Skeletal muscle satellite cell (primary cell): ENCODE measurements at regions not wholly inside any gene's neighbourhood (a gene's known extent, or its start where the extent isn't known, plus 50 kb on each side); places are given as distances from the start of the nearest gene placed in this dataset.

Source experiments
- H3K27me3 ChIP-seq: 2 replicates; pipeline ENCODE4 v1.7.0; 2013; ENCODE audit warnings: low read length; ENCODE audit not compliant: control insufficient read depth, insufficient read depth
- H3K36me3 ChIP-seq: 2 replicates; pipeline ENCODE4 v1.7.0; 2013; ENCODE audit warnings: mild to moderate bottlenecking, control low read depth, low read length; ENCODE audit not compliant: insufficient read depth
- H3K4me1 ChIP-seq: 2 replicates; pipeline ENCODE4 v1.7.0; 2013; ENCODE audit warnings: low read length; ENCODE audit not compliant: control insufficient read depth, insufficient read depth
- H3K4me2 ChIP-seq: 2 replicates; pipeline ENCODE4 v1.7.0; 2013; ENCODE audit warnings: mild to moderate bottlenecking, low read length
- H3K4me3 ChIP-seq: 2 replicates; pipeline ENCODE4 v1.7.0; 2013; ENCODE audit warnings: low read length
- H3K9ac ChIP-seq: 2 replicates; pipeline ENCODE4 v1.7.0; 2013; ENCODE audit warnings: mild to moderate bottlenecking, low read depth, low read length, moderate library complexity
- H3K9me3 ChIP-seq: replicated peaks from 2 replicates; pipeline ENCODE4 v1.7.0; 2013; ENCODE audit warnings: mild to moderate bottlenecking, control low read depth, low read length

DNA sequence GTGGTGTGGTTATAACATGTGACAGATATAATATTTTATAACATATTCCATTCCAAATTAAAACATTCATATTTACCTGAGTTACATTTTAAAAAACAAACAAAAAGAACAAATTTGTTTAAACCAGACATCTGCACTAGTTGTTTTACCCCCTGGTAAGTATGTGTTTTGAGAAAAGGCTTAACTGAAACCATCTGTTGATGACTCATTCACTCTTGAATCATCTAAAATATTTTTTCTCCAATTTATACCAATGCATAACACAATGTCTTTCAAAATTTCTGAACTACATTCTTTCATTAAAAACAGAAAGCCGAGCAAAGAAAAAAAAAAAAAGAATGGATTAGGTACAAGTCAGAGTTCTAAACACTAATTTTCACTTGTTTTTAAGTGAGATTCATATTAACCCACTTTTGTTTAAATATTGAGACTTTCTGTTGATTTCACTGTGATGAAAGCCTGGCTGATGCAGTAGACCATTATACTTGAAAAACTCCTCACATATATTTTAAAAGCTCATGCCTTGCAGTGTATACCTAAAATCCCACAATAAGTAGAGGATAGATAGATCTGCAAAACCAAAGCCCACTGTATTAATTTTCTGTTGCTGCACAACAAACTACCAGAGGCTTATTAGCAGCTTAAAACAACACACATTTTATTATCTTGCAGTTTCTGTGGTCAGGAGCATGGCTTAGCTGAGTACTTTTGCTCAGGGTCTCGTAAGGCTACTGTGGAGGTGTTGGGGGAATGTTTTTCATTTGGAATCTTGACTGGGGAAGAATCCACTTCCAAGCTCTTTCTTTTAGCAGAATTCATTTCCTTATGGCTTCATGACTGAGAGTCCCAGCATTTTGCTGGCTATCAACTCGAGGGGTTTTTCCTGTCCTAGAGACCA is 221.5 kb downstream of the PCDH18 start:
- peak overlapping the region; percentile 50 for H3K4me3 ChIP-seq

DNA sequence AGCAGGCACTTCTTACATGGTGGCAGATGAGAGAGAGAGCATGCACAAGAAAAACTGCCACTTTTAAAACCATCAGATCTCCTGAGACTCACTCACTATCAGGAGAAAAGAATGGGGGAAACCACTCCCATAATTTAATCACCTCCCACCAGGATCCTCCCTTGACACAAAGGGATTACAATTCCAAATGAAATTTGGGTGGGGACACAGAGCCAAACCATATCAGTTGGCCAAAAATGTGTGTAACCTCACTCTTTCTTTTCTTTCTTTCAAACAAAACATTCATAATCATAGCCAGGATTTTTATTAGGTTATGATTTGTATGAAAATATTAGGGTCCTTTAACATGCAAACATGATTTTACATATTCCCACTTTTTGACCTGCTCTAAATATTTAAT is 222.1 kb downstream of the PCDH18 start:
- Histone ChIP-seq H3K4me1 (peaks cover 55% of the 10 kb centered on the region), H3K9me3 (no peaks in the 10 kb centered on the region), H3K27me3 (no peaks in the 10 kb centered on the region), H3K4me3 (no peak overlapping the region), H3K4me2 (peak overlapping the region; percentile 34), H3K36me3 (no peaks in the 10 kb centered on the region), H3K9ac (peak overlapping the region; percentile 22)

More for the DNA sequence above, 221.5 kb downstream of the PCDH18 start:
- H3K9ac ChIP-seq: peak overlapping the region; percentile 52
- H3K4me2 ChIP-seq: peak overlapping the region; percentile 69
- H3K27me3 ChIP-seq: no peaks in the 10 kb centered on the region
- peaks cover 55% of the 10 kb centered on the region for H3K4me1 ChIP-seq
- no peaks in the 10 kb centered on the region for H3K9me3 ChIP-seq
- H3K36me3 ChIP-seq: no peaks in the 10 kb centered on the region

DNA sequence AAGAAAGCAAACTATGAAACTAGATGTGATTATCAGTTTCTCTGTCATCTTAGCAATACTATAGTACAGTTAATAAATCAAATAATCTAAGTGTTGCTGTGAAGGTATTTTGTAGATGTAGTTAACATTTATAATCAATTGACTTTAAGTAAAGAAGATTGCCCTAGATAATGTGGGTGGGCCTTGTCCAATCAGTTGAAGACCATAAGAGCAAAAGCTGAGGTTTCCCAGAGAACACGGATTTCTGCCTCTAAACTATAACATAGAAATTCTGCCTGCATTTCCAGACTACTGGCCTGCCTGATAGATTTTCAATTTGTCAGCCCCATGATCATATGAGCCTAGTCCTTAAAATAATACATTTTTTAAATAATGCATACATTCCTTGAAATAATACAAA is 222.9 kb downstream of the PCDH18 start:
- H3K27me3 ChIP-seq: no peaks in the 10 kb centered on the region
- H3K4me1 ChIP-seq: peaks cover 55% of the 10 kb centered on the region
- no peaks in the 10 kb centered on the region for H3K9me3 ChIP-seq
- H3K4me2 ChIP-seq: no peak overlapping the region
- H3K36me3 ChIP-seq: no peaks in the 10 kb centered on the region
- no peak overlapping the region for H3K9ac ChIP-seq
- H3K4me3 ChIP-seq: no peak overlapping the region

DNA sequence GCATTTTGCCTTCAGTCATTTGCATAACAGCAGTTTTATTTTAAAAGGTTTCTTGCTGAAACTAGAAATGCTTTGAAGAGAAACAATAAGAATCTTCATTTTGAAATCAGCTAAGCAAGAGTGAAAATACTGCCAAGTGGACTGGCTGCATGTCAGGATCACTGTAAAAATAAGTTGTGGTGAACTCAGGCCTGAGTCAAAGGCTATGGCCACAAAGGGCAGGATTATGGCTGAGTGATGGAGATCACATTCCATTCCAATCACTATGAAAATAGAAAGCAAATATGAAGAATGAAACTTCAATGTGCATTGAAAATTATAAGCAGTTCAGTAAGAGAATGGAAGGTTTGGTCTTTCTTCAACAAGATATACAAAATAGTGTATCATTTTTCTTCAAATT is 224.5 kb downstream of the PCDH18 start:
- H3K4me3 ChIP-seq: peak overlapping the region; percentile 22
- peak overlapping the region; percentile 69 for H3K4me2 ChIP-seq
- H3K9ac ChIP-seq: peak overlapping the region; percentile 45
- peaks cover 55% of the 10 kb centered on the region for H3K4me1 ChIP-seq
- H3K27me3 ChIP-seq: no peaks in the 10 kb centered on the region
- no peaks in the 10 kb centered on the region for H3K36me3 ChIP-seq
- H3K9me3 ChIP-seq: no peaks in the 10 kb centered on the region

DNA sequence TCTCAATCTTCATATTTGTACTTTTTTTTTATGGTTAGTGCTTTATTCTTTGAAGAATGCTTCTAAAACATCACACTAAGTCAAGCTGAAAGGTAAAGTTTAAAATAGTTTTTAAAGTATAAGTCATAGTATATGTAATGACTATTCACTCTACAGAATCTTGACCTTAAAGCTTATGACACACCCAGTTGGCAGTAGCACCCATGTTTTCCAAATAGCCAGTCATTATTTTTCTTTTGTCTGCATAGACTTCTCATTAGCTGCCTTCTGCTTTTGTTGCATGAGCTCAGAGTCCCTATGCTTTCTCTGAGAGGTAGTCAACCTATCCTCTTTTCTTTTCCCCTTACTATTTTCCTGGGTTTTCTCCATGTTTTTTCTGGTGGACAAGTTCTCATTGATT is 231.5 kb downstream of the PCDH18 start:
- Histone ChIP-seq H3K9me3 (no peaks in the 10 kb centered on the region), H3K27me3 (no peaks in the 10 kb centered on the region), H3K36me3 (no peaks in the 10 kb centered on the region), H3K9ac (no peak overlapping the region), H3K4me1 (peaks cover 13% of the 10 kb centered on the region), H3K4me3 (no peak overlapping the region), H3K4me2 (no peak overlapping the region)

DNA sequence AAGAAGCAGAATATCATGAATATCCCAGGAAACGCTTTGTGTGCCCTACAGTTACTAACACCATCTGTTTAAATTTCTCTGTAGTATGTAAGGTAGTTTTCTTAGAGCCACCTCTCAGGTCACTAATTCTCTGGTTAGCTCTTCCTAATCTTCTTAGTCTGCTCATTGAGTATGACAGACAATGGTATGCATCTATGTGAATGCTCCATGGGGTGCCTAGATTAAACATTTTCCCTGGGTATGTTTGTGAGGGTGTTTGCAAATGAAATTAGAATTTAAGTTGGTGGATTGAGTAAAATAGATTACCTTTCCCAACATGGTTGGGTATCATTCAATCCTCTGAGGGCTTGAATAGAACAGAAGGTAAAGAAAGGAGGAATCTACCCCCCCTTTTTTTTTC is 233.0 kb downstream of the PCDH18 start:
- H3K36me3 ChIP-seq: no peaks in the 10 kb centered on the region
- H3K9me3 ChIP-seq: no peaks in the 10 kb centered on the region
- peaks cover 13% of the 10 kb centered on the region for H3K4me1 ChIP-seq
- H3K4me3 ChIP-seq: no peak overlapping the region
- H3K27me3 ChIP-seq: no peaks in the 10 kb centered on the region
- no peak overlapping the region for H3K4me2 ChIP-seq
- no peak overlapping the region for H3K9ac ChIP-seq

DNA sequence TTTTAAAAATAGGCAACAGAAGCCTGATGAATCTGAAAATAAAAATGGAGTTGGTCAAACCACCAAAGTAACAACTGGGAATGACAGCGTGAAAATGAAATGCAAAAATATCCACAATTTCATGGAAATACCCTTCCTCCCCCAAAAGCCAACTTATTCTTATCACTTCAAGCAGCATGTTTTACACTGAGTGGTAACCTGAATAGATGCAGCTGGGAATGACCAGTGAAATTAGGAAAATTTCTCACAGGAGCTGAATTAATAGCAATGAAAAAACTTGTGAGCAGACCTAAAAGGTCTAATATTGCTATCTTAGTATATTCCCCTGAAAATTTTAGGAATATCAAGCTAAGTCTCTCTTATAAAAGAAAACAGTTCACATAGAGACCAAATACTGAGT is 239.0 kb downstream of the PCDH18 start:
- Histone ChIP-seq H3K9me3 (no peaks in the 10 kb centered on the region), H3K4me1 (peaks cover 12% of the 10 kb centered on the region), H3K4me2 (no peak overlapping the region), H3K36me3 (no peaks in the 10 kb centered on the region), H3K27me3 (no peaks in the 10 kb centered on the region), H3K4me3 (no peak overlapping the region), H3K9ac (no peak overlapping the region)

DNA sequence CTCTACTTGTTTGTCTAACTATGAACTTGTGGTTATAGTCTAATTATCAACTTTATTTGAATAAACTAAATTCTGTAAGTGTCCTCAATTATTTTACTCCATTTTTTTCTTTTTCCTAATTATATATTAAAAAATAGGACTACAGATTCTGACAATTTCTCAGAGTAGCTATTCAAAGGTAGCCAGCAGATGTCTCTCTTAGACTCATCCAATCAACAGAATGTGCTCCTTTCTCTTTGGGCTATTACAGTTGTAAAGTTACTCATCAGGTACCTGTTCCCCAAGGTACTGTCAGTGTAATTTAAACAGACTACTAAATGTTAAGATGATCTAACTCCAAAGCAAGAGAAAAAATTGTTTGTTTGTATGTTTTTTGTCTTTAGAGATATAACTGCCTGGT is 248.6 kb downstream of the PCDH18 start:
- no peaks in the 10 kb centered on the region for H3K9me3 ChIP-seq
- no peaks in the 10 kb centered on the region for H3K36me3 ChIP-seq
- H3K4me2 ChIP-seq: no peak overlapping the region
- H3K4me3 ChIP-seq: no peak overlapping the region
- no peak overlapping the region for H3K9ac ChIP-seq
- H3K4me1 ChIP-seq: no peaks in the 10 kb centered on the region
- no peaks in the 10 kb centered on the region for H3K27me3 ChIP-seq

DNA sequence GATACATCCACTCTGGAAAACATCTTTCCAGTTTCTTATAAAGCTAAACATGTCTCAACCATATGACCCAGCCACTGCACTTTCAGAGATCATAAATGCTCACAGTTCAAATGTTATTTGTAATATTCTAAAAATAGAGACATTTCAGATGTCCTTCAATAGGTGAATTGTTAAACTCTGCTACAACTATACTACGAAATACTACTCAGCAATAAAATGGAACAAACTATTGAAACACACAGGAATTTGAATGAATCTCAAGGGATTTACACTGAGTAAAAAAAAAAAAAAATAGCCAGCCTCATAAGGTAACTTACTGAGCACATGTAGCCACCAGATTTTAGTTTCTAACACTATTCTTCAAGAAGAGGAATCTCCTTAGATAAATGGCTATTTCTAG is 253.9 kb downstream of the PCDH18 start:
- Histone ChIP-seq H3K9ac (no peak overlapping the region), H3K4me3 (no peak overlapping the region), H3K27me3 (no peaks in the 10 kb centered on the region), H3K4me1 (no peaks in the 10 kb centered on the region), H3K36me3 (no peaks in the 10 kb centered on the region), H3K4me2 (no peak overlapping the region), H3K9me3 (no peaks in the 10 kb centered on the region)

DNA sequence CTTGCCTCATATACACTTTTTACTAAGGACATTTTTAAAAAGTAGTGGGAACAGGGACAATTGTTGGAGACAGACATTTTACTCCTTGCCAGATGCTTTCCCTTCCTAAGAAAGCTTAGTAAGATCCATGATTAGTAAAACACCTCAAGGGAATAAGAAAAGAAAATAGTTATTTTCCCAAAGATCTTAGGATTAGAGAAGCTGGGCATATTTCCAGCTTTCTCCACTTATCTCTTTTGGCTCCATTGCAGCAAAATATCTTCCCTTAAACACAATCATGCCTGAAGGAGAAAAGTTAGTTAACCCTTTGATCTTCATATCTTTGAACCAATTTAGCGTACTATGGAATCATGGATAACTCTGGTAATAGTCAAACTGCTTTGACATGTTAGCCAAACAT is 257.9 kb downstream of the PCDH18 start:
- no peak overlapping the region for H3K9ac ChIP-seq
- H3K36me3 ChIP-seq: no peaks in the 10 kb centered on the region
- no peak overlapping the region for H3K4me2 ChIP-seq
- no peak overlapping the region for H3K4me3 ChIP-seq
- H3K27me3 ChIP-seq: no peaks in the 10 kb centered on the region
- no peaks in the 10 kb centered on the region for H3K4me1 ChIP-seq
- no peaks in the 10 kb centered on the region for H3K9me3 ChIP-seq

DNA sequence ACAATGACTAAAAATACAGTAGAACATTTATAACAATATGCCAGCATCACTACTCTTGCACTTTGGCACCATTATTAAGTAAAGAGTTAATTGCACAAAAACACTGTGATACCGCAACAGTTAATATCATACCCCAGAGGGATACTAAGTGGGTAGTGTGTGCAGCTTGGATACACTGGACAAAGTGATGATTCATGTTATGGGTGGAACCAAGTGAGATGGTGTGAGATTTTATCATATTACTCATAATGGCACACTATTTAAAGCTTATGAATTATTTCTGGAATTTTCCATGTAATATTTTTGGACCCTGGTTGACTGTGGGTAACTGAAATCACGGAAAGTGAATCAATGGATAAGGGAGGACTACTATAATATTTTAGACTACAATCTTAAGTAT is 265.3 kb downstream of the PCDH18 start:
- Histone ChIP-seq H3K4me1 (peaks cover 15% of the 10 kb centered on the region), H3K9ac (no peak overlapping the region), H3K4me2 (peak overlapping the region; percentile 15), H3K9me3 (no peaks in the 10 kb centered on the region), H3K36me3 (no peaks in the 10 kb centered on the region), H3K27me3 (no peaks in the 10 kb centered on the region), H3K4me3 (no peak overlapping the region)

DNA sequence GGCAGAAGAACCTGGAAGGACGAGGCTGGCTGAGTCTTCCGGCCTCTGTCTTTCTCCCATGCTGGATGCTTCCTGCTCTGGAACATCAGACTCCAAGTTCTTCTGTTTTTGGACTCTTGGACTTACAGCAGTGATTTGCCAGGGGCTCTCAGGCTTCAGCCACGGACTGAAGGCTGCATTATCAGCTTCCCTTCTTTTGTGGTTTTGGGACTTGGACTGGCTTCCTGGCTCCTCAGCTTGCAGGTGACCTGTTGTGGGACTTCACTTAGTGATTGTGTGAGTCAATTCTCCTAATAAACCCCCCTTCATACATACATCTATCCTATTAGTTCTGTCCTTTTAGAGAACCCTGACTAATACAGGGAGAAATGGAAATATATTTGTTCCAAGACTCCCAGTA is 265.8 kb downstream of the PCDH18 start:
- no peaks in the 10 kb centered on the region for H3K36me3 ChIP-seq
- peaks cover 15% of the 10 kb centered on the region for H3K4me1 ChIP-seq
- H3K9ac ChIP-seq: no peak overlapping the region
- no peaks in the 10 kb centered on the region for H3K9me3 ChIP-seq
- H3K4me3 ChIP-seq: no peak overlapping the region
- no peaks in the 10 kb centered on the region for H3K27me3 ChIP-seq
- peak overlapping the region; percentile 15 for H3K4me2 ChIP-seq
